Esophagus muscularis mucosa (tissue), 4 donors: ENCODE measurements at regions not wholly inside any gene's neighbourhood (a gene's known extent, or its start where the extent isn't known, plus 50 kb on each side); places are given as distances from the start of the nearest gene placed in this dataset.

Experiments
- DNase-seq: peaks from one replicate; pipeline ENCODE4 v3.0.0-alpha.2; 2017; ENCODE audit errors: extremely low spot score
- H3K27ac ChIP-seq, 4 donors: fragments of 200-600 bp; sonication (generic); replicated peaks in 1 of 4; 1 replicate in 3 of 4; 2 replicates in 1 of 4; pipeline ENCODE4 v1.5.1; 2016 to 2019; ENCODE audit warnings: mild to moderate bottlenecking in 1 of 4
- H3K27me3 ChIP-seq, 4 donors: fragments of 200-600 bp; sonication (generic); one replicate each; pipeline versions ENCODE4 v1.5.1 to v1.6.0; 2016 to 2019
- H3K36me3 ChIP-seq, 4 donors: fragments of 200-600 bp; sonication (generic); one replicate each; pipeline ENCODE4 v1.5.1; 2016 to 2019
- H3K4me1 ChIP-seq, 4 donors: fragments of 200-600 bp; sonication (generic); one replicate each; pipeline ENCODE4 v1.5.1; 2016 to 2019
- H3K4me3 ChIP-seq, 4 donors: fragments of 200-600 bp; sonication (generic); 1 replicate in 2 of 4; 2 replicates in 2 of 4; pipeline ENCODE4 v1.5.1; 2016 to 2019; ENCODE audit warnings: mild to moderate bottlenecking in 4 of 4, moderate library complexity in 1 of 4
- H3K9me3 ChIP-seq, 4 donors: fragments of 200-600 bp; sonication (generic); 1 replicate in 3 of 4; 2 replicates in 1 of 4; pipeline ENCODE4 v1.5.1; 2016 to 2019
- CTCF ChIP-seq, 3 experiments: fragments of 200-600 bp in 2 of 3; fragments of 450-650 bp in 1 of 3; sonication (generic) in 2 of 3; IDR thresholded peaks; one replicate each; pipeline ENCODE4 v1.5.1; 2017 to 2019; ENCODE audit warnings: antibody characterized with exemption in 3 of 3, mild to moderate bottlenecking in 2 of 3, moderate library complexity in 1 of 3
- EP300 ChIP-seq: sonication (generic); formaldehyde crosslinking; IDR thresholded peaks from one replicate; pipeline ENCODE4 v1.6.1; 2017; ENCODE audit warnings: antibody characterized with exemption
- POLR2A ChIP-seq: fragments of 450-650 bp; IDR thresholded peaks from one replicate; pipeline ENCODE4 v1.6.1; 2017; ENCODE audit warnings: antibody characterized with exemption, moderate library complexity, mild to moderate bottlenecking, low read depth
- POLR2AphosphoS5 ChIP-seq, 2 donors: sonication (generic); formaldehyde crosslinking; IDR thresholded peaks; one replicate each; pipeline ENCODE4 v1.6.1; 2017; ENCODE audit warnings: antibody characterized with exemption in 2 of 2
- WGBS: methylation state at CpG from one replicate; pipeline ENCODE4 v1.1.5; 2018; 5-methylcytosine and 5-hydroxymethylcytosine counted together
- intact Hi-C: fragments of 100-400 bp; cut with DNase I; formaldehyde crosslinking; loops from one replicate; pipeline ENCODE4 v1.15.1; 2023

DNA sequence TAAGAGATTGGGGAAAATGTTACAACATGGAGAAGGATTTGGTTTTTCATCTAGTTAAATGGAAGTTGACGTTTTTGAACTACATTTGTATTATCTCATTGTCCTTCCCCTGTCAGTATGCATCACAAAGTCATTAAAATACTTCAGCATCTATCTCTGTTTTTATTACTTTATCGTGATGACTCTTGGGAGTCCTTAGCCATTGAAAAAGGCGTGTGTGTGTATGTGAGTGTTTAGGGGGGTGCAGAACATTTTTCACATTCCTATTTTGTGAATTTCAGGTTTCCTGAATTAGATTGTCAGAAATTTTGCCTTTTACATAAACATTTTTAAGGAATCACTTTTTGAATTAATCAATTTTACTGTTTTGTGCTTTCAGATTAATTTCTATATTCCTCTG, 360.6 kb upstream of the SGO1 start:
- intact Hi-C loops = no loop called here
- no peak for DNase-seq
- Histone ChIP-seq H3K4me1 (no peaks in the 10 kb centered on the region), H3K27me3 (no peaks in the 10 kb centered on the region), H3K36me3 (no peaks in the 10 kb centered on the region), H3K4me3 (no peak overlapping the region), H3K9me3 (no peaks in the 10 kb centered on the region), H3K27ac (no peak overlapping the region)
- TF ChIP-seq CTCF (IDR thresholded peaks at IDR 0.05) = no peak
- no peak for TF ChIP-seq POLR2AphosphoS5 (IDR thresholded peaks at IDR 0.05)
- TF ChIP-seq POLR2A = no peak
- TF ChIP-seq EP300 = no peak
- whole genome bisulfite sequencing = 77% methylated on average over 3 of the region's 3 CpGs

GRCh38 chr3:20543535-20544226, 357.7 kb upstream of the SGO1 start:
- TF ChIP-seq POLR2AphosphoS5 (IDR thresholded peaks at IDR 0.05) (no peak), EP300 (no peak), CTCF (IDR thresholded peaks at IDR 0.05) (no peak), POLR2A (no peak)
- Histone ChIP-seq H3K4me3 (no peak overlapping the region), H3K27me3 (no peaks in the 10 kb centered on the region), H3K27ac (no peak overlapping the region), H3K9me3 (no peaks in the 10 kb centered on the region), H3K4me1 (no peaks in the 10 kb centered on the region), H3K36me3 (no peaks in the 10 kb centered on the region)
- intact Hi-C loops = no loop called here
- no peak for DNase-seq
- 93% methylated on average over 5 of the region's 5 CpGs for WGBS

GRCh38 chr3:20540066-20540465, 354.1 kb upstream of the SGO1 start:
- no peak overlapping the region for H3K4me3 ChIP-seq
- intact Hi-C loops = no loop called here
- WGBS = 79% methylated on average over 3 of the region's 3 CpGs
- H3K9me3 ChIP-seq = no peaks in the 10 kb centered on the region
- no peak for DNase-seq
- no peaks in the 10 kb centered on the region for H3K27me3 ChIP-seq
- H3K36me3 ChIP-seq = no peaks in the 10 kb centered on the region
- H3K4me1 ChIP-seq = no peaks in the 10 kb centered on the region
- TF ChIP-seq POLR2AphosphoS5 (IDR thresholded peaks at IDR 0.05) (no peak), CTCF (IDR thresholded peaks at IDR 0.05) (no peak), POLR2A (no peak), EP300 (no peak)
- no peak overlapping the region for H3K27ac ChIP-seq

GRCh38 chr3:20539666-20540065, 353.7 kb upstream of the SGO1 start:
- no peaks in the 10 kb centered on the region for H3K9me3 ChIP-seq
- intact Hi-C loops = no loop called here
- H3K27ac ChIP-seq = no peak overlapping the region
- H3K27me3 ChIP-seq = no peaks in the 10 kb centered on the region
- no peak overlapping the region for H3K4me3 ChIP-seq
- H3K36me3 ChIP-seq = no peaks in the 10 kb centered on the region
- DNase-seq = no peak
- WGBS = 95% methylated on average over 6 of the region's 6 CpGs
- H3K4me1 ChIP-seq = no peaks in the 10 kb centered on the region
- TF ChIP-seq POLR2A (no peak), POLR2AphosphoS5 (IDR thresholded peaks at IDR 0.05) (no peak), CTCF (IDR thresholded peaks at IDR 0.05) (no peak), EP300 (no peak)

DNA sequence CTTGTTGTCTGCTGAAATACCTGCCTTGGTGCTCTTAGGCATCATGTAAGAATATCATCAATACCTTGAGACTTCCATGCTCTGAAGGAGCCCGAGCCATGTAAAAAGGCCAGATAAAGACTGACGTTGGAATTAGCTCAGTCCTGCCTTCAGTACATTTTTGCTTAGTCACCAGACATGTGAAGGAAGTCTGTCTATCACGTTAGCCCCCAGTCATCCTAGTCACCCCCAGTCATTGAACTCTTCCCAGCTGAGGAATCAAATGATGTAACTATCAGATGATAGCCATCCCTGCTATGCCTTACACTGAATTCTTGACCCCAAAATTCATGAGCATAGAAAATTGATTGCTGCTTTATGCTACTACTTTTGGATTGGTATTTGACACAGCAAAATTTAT, 351.2 kb upstream of the SGO1 start:
- Histone ChIP-seq H3K4me1 (no peaks in the 10 kb centered on the region), H3K27me3 (no peaks in the 10 kb centered on the region), H3K27ac (no peak overlapping the region), H3K4me3 (no peak overlapping the region), H3K36me3 (no peaks in the 10 kb centered on the region), H3K9me3 (no peaks in the 10 kb centered on the region)
- 87% methylated on average over 3 of the region's 3 CpGs for WGBS
- TF ChIP-seq POLR2AphosphoS5 (IDR thresholded peaks at IDR 0.05) (no peak), POLR2A (no peak), CTCF (IDR thresholded peaks at IDR 0.05) (no peak), EP300 (no peak)
- no peak for DNase-seq
- intact Hi-C loops = no loop called here
